ENCODE measurements at regions not wholly inside any gene's neighbourhood (a gene's known extent, or its start where the extent isn't known, plus 50 kb on each side); places are given as distances from the start of the nearest gene placed in this dataset.

DNA sequence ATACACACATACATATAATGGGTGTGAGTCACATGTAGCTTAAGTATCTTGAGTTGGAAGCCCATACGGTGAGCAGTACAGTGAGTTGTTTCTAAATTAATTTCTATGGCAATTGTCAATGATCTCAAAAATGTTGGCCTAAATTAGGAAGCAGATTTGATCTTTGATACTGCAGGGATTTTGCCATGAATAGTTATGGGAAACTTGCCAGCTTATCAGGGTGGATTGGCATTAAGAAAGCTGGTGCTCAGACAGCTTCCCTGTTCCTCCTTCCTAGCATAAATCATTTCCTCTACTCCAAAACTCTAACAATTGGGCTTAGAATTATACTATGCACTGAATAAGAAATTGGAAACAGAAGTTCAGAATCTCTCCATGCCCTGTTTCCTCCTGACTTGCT lies 150.9 kb upstream of the FRMD6 start:
- H3K14ac ChIP-seq (ENCODE audit: low read length): no peak overlapping the region

GRCh38 chr14:51501746-51502145 lies 150.0 kb upstream of the FRMD6 start:
- Histone ChIP-seq H2BK5ac (ENCODE audit: low read depth, low read length, poor library complexity) (no peak overlapping the region), H2BK12ac (ENCODE audit: low read length) (no peak overlapping the region), H3K79me1 (ENCODE audit: low read length) (peaks cover 2% of the 10 kb centered on the region), H3K23ac (ENCODE audit: low read length) (no peak overlapping the region), H3K36me3 (ENCODE audit: control insufficient read depth in 1 of 2, insufficient read depth in 2 of 2, low read length in 2 of 2) (no peaks in the 10 kb centered on the region), H3K79me2 (ENCODE audit: control insufficient read depth, insufficient read depth, low read length, poor library complexity) (no peaks in the 10 kb centered on the region), H3K18ac (ENCODE audit: low read length) (no peak overlapping the region), H2BK120ac (ENCODE audit: insufficient read depth, low read length, poor library complexity) (no peak overlapping the region), H4K91ac (ENCODE audit: low read depth, low read length) (no peak overlapping the region), H3K27me3 (ENCODE audit: insufficient read depth, low read length) (no peaks in the 10 kb centered on the region), H2AK5ac (ENCODE audit: low read length) (no peak overlapping the region), H3K4me3 (ENCODE audit: low read depth, low read length) (no peak overlapping the region), H4K8ac (ENCODE audit: low read depth, low read length) (no peak overlapping the region), H3K4me2 (ENCODE audit: low read length) (no peak overlapping the region), H3K27ac (ENCODE audit: low read depth, low read length) (no peak overlapping the region), H3K4ac (ENCODE audit: low read depth, low read length) (no peak overlapping the region), H4K12ac (ENCODE audit: low read depth, low read length) (no peak overlapping the region), H2AFZ (ENCODE audit: insufficient read depth, low read length, poor library complexity) (no peak overlapping the region), H3K4me1 (ENCODE audit: control insufficient read depth in 1 of 2, insufficient read depth in 2 of 2, low read length in 2 of 2) (no peaks in the 10 kb centered on the region), H3K9ac (ENCODE audit: low read length) (no peak overlapping the region), H3K14ac (ENCODE audit: low read length) (no peak overlapping the region), H3K9me3 (ENCODE audit: insufficient read depth, low read depth, low read length) (no peaks in the 10 kb centered on the region)
- DNase-seq: no peak

More for the DNA sequence above, 150.9 kb upstream of the FRMD6 start:
- H2BK120ac ChIP-seq (ENCODE audit: insufficient read depth, low read length, poor library complexity): no peak overlapping the region
- no peak overlapping the region for H2BK12ac ChIP-seq (ENCODE audit: low read length)
- no peak overlapping the region for H2AFZ ChIP-seq (ENCODE audit: insufficient read depth, low read length, poor library complexity)
- H3K79me1 ChIP-seq (ENCODE audit: low read length): peaks cover 2% of the 10 kb centered on the region
- no peak overlapping the region for H3K23ac ChIP-seq (ENCODE audit: low read length)
- no peak overlapping the region for H2BK5ac ChIP-seq (ENCODE audit: low read depth, low read length, poor library complexity)
- H3K36me3 ChIP-seq (ENCODE audit: control insufficient read depth in 1 of 2, insufficient read depth in 2 of 2, low read length in 2 of 2): no peaks in the 10 kb centered on the region
- no peaks in the 10 kb centered on the region for H3K79me2 ChIP-seq (ENCODE audit: control insufficient read depth, insufficient read depth, low read length, poor library complexity)
- H4K91ac ChIP-seq (ENCODE audit: low read depth, low read length): no peak overlapping the region
- no peak overlapping the region for H4K12ac ChIP-seq (ENCODE audit: low read depth, low read length)
- no peak overlapping the region for H2AK5ac ChIP-seq (ENCODE audit: low read length)
- H3K9ac ChIP-seq (ENCODE audit: low read length): no peak overlapping the region
- no peak for DNase-seq
- H4K8ac ChIP-seq (ENCODE audit: low read depth, low read length): no peak overlapping the region
- no peaks in the 10 kb centered on the region for H3K4me1 ChIP-seq (ENCODE audit: control insufficient read depth in 1 of 2, insufficient read depth in 2 of 2, low read length in 2 of 2)
- WGBS (ENCODE audit: extremely low coverage, insufficient coverage, insufficient read length): no CpG with 5 or more reads among the region's 1 CpG
- no peak overlapping the region for H3K4ac ChIP-seq (ENCODE audit: low read depth, low read length)
- no peak overlapping the region for H3K4me2 ChIP-seq (ENCODE audit: low read length)
- no peaks in the 10 kb centered on the region for H3K27me3 ChIP-seq (ENCODE audit: insufficient read depth, low read length)
- H3K27ac ChIP-seq (ENCODE audit: low read depth, low read length): no peak overlapping the region
- no peak overlapping the region for H3K18ac ChIP-seq (ENCODE audit: low read length)
- no peaks in the 10 kb centered on the region for H3K9me3 ChIP-seq (ENCODE audit: insufficient read depth, low read depth, low read length)
- H3K4me3 ChIP-seq (ENCODE audit: low read depth, low read length): no peak overlapping the region

DNA sequence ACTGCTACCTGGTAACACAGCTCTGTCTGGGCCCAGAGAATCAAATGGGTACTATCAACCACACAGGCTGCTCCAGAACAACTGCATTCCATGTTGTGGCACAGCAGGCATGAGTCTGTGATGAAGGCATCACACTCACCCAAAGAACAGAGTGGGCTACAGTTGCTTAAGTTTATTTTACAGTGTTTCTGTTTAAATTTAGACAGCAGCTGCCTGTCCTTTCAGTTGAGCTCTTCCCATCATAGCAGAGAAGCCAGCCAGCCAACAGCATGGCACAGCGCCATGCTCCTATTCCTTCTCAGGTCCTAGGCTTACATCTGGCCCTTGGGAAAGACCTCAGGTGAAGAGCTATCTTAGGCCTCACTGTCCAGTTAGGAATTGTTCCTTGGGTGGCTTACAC lies 147.0 kb upstream of the FRMD6 start:
- DNase-seq: no peak
- Histone ChIP-seq H2AFZ (ENCODE audit: insufficient read depth, low read length, poor library complexity) (no peak overlapping the region), H3K4me3 (ENCODE audit: low read depth, low read length) (no peak overlapping the region), H3K23ac (ENCODE audit: low read length) (no peak overlapping the region), H3K79me2 (ENCODE audit: control insufficient read depth, insufficient read depth, low read length, poor library complexity) (no peaks in the 10 kb centered on the region), H2AK5ac (ENCODE audit: low read length) (peak overlapping the region; percentile 59), H3K79me1 (ENCODE audit: low read length) (peaks cover 2% of the 10 kb centered on the region), H3K27ac (ENCODE audit: low read depth, low read length) (no peak overlapping the region), H3K4me2 (ENCODE audit: low read length) (no peak overlapping the region), H3K4ac (ENCODE audit: low read depth, low read length) (no peak overlapping the region), H4K8ac (ENCODE audit: low read depth, low read length) (no peak overlapping the region), H3K4me1 (ENCODE audit: control insufficient read depth in 1 of 2, insufficient read depth in 2 of 2, low read length in 2 of 2) (no peaks in the 10 kb centered on the region), H2BK5ac (ENCODE audit: low read depth, low read length, poor library complexity) (no peak overlapping the region), H3K27me3 (ENCODE audit: insufficient read depth, low read length) (no peaks in the 10 kb centered on the region), H4K12ac (ENCODE audit: low read depth, low read length) (no peak overlapping the region), H3K18ac (ENCODE audit: low read length) (no peak overlapping the region), H2BK120ac (ENCODE audit: insufficient read depth, low read length, poor library complexity) (no peak overlapping the region), H3K9ac (ENCODE audit: low read length) (no peak overlapping the region), H2BK12ac (ENCODE audit: low read length) (peak overlapping the region; percentile 78), H3K36me3 (ENCODE audit: control insufficient read depth in 1 of 2, insufficient read depth in 2 of 2, low read length in 2 of 2) (no peaks in the 10 kb centered on the region), H3K14ac (ENCODE audit: low read length) (no peak overlapping the region), H3K9me3 (ENCODE audit: insufficient read depth, low read depth, low read length) (no peaks in the 10 kb centered on the region), H4K91ac (ENCODE audit: low read depth, low read length) (no peak overlapping the region)
- no CpG with 5 or more reads among the region's 1 CpG for WGBS (ENCODE audit: extremely low coverage, insufficient coverage, insufficient read length)

GRCh38 chr14:51507511-51507905 lies 144.2 kb upstream of the FRMD6 start:
- no peaks in the 10 kb centered on the region for H3K9me3 ChIP-seq (ENCODE audit: insufficient read depth, low read depth, low read length)
- H4K12ac ChIP-seq (ENCODE audit: low read depth, low read length): no peak overlapping the region
- no peaks in the 10 kb centered on the region for H3K79me2 ChIP-seq (ENCODE audit: control insufficient read depth, insufficient read depth, low read length, poor library complexity)
- no peak overlapping the region for H3K23ac ChIP-seq (ENCODE audit: low read length)
- no peak overlapping the region for H4K8ac ChIP-seq (ENCODE audit: low read depth, low read length)
- H3K9ac ChIP-seq (ENCODE audit: low read length): no peak overlapping the region
- H2BK12ac ChIP-seq (ENCODE audit: low read length): no peak overlapping the region
- H3K27me3 ChIP-seq (ENCODE audit: insufficient read depth, low read length): no peaks in the 10 kb centered on the region
- DNase-seq: no peak
- H3K18ac ChIP-seq (ENCODE audit: low read length): no peak overlapping the region
- H2AK5ac ChIP-seq (ENCODE audit: low read length): no peak overlapping the region
- H3K27ac ChIP-seq (ENCODE audit: low read depth, low read length): no peak overlapping the region
- H2BK5ac ChIP-seq (ENCODE audit: low read depth, low read length, poor library complexity): no peak overlapping the region
- no peak overlapping the region for H3K4ac ChIP-seq (ENCODE audit: low read depth, low read length)
- no peak overlapping the region for H4K91ac ChIP-seq (ENCODE audit: low read depth, low read length)
- no peak overlapping the region for H3K4me2 ChIP-seq (ENCODE audit: low read length)
- no peak overlapping the region for H2AFZ ChIP-seq (ENCODE audit: insufficient read depth, low read length, poor library complexity)
- WGBS (ENCODE audit: extremely low coverage, insufficient coverage, insufficient read length): no CpG with 5 or more reads among the region's 2 CpGs
- H3K4me3 ChIP-seq (ENCODE audit: low read depth, low read length): no peak overlapping the region
- H3K14ac ChIP-seq (ENCODE audit: low read length): no peak overlapping the region
- H3K36me3 ChIP-seq (ENCODE audit: control insufficient read depth in 1 of 2, insufficient read depth in 2 of 2, low read length in 2 of 2): no peaks in the 10 kb centered on the region
- no peaks in the 10 kb centered on the region for H3K4me1 ChIP-seq (ENCODE audit: control insufficient read depth in 1 of 2, insufficient read depth in 2 of 2, low read length in 2 of 2)
- no peak overlapping the region for H2BK120ac ChIP-seq (ENCODE audit: insufficient read depth, low read length, poor library complexity)
- H3K79me1 ChIP-seq (ENCODE audit: low read length): peaks cover 2% of the 10 kb centered on the region

Data from trophoblast cell (in vitro differentiated cells and primary cell).